ENCODE measurements at regions not wholly inside any gene's neighbourhood (a gene's known extent, or its start where the extent isn't known, plus 50 kb on each side); places are given as distances from the start of the nearest gene placed in this dataset.

GRCh38 chr7:12993025-12993424, 305.6 kb downstream of the ARL4A start:
- Histone ChIP-seq H3K4me2 (ENCODE audit: low read length) (no peak overlapping the region), H3K9ac (ENCODE audit: low read depth, low read length) (no peak overlapping the region), H3K4me3 (ENCODE audit: low read length) (no peak overlapping the region), H3K9me3 (replicated peaks; ENCODE audit: low read length) (no peaks in the 10 kb centered on the region), H3K4me1 (ENCODE audit: control insufficient read depth, insufficient read depth, low read length) (no peaks in the 10 kb centered on the region), H3K27me3 (ENCODE audit: control insufficient read depth, insufficient read depth, low read length) (no peaks in the 10 kb centered on the region), H3K36me3 (ENCODE audit: insufficient read depth, low read length) (no peaks in the 10 kb centered on the region)

GRCh38 chr7:12995912-12996469, 308.6 kb downstream of the ARL4A start:
- Histone ChIP-seq H3K9ac (ENCODE audit: low read depth, low read length) (no peak overlapping the region), H3K4me1 (ENCODE audit: control insufficient read depth, insufficient read depth, low read length) (no peaks in the 10 kb centered on the region), H3K36me3 (ENCODE audit: insufficient read depth, low read length) (no peaks in the 10 kb centered on the region), H3K4me3 (ENCODE audit: low read length) (no peak overlapping the region), H3K27me3 (ENCODE audit: control insufficient read depth, insufficient read depth, low read length) (no peaks in the 10 kb centered on the region), H3K4me2 (ENCODE audit: low read length) (no peak overlapping the region), H3K9me3 (replicated peaks; ENCODE audit: low read length) (no peaks in the 10 kb centered on the region)

GRCh38 chr7:13007331-13007730, 319.9 kb downstream of the ARL4A start:
- Histone ChIP-seq H3K9me3 (replicated peaks; ENCODE audit: low read length) (no peaks in the 10 kb centered on the region), H3K27me3 (ENCODE audit: control insufficient read depth, insufficient read depth, low read length) (no peaks in the 10 kb centered on the region), H3K4me3 (ENCODE audit: low read length) (no peak overlapping the region), H3K9ac (ENCODE audit: low read depth, low read length) (no peak overlapping the region), H3K36me3 (ENCODE audit: insufficient read depth, low read length) (no peaks in the 10 kb centered on the region), H3K4me1 (ENCODE audit: control insufficient read depth, insufficient read depth, low read length) (no peaks in the 10 kb centered on the region), H3K4me2 (ENCODE audit: low read length) (no peak overlapping the region)

- Histone ChIP-seq H3K36me3 (ENCODE audit: insufficient read depth, low read length) (no peaks in the 10 kb centered on the region), H3K9me3 (replicated peaks; ENCODE audit: low read length) (no peaks in the 10 kb centered on the region), H3K4me3 (ENCODE audit: low read length) (no peak overlapping the region), H3K4me2 (ENCODE audit: low read length) (no peak overlapping the region), H3K4me1 (ENCODE audit: control insufficient read depth, insufficient read depth, low read length) (no peaks in the 10 kb centered on the region), H3K27me3 (ENCODE audit: control insufficient read depth, insufficient read depth, low read length) (no peaks in the 10 kb centered on the region), H3K9ac (ENCODE audit: low read depth, low read length) (no peak overlapping the region)
Measured at GRCh38 chr7:13009517-13009916, 322.1 kb downstream of the ARL4A start.

- Histone ChIP-seq H3K9ac (ENCODE audit: low read depth, low read length) (no peak overlapping the region), H3K36me3 (ENCODE audit: insufficient read depth, low read length) (no peaks in the 10 kb centered on the region), H3K4me3 (ENCODE audit: low read length) (no peak overlapping the region)
Measured at GRCh38 chr7:13014011-13014410, 326.6 kb downstream of the ARL4A start.

GRCh38 chr7:13016036-13016581, 328.7 kb downstream of the ARL4A start:
- H3K4me3 ChIP-seq (ENCODE audit: low read length) = no peak overlapping the region
- no peaks in the 10 kb centered on the region for H3K9me3 ChIP-seq (replicated peaks; ENCODE audit: low read length)
- H3K4me2 ChIP-seq (ENCODE audit: low read length) = no peak overlapping the region

More at GRCh38 chr7:13014011-13014410, 326.6 kb downstream of the ARL4A start:
- peaks cover 17% of the 10 kb centered on the region for H3K4me1 ChIP-seq (ENCODE audit: control insufficient read depth, insufficient read depth, low read length)
- H3K9me3 ChIP-seq (replicated peaks; ENCODE audit: low read length) = no peaks in the 10 kb centered on the region
- no peaks in the 10 kb centered on the region for H3K27me3 ChIP-seq (ENCODE audit: control insufficient read depth, insufficient read depth, low read length)
- H3K4me2 ChIP-seq (ENCODE audit: low read length) = no peak overlapping the region

GRCh38 chr7:13016592-13017332, 329.3 kb downstream of the ARL4A start:
- Histone ChIP-seq H3K9me3 (replicated peaks; ENCODE audit: low read length) (no peaks in the 10 kb centered on the region), H3K27me3 (ENCODE audit: control insufficient read depth, insufficient read depth, low read length) (no peaks in the 10 kb centered on the region), H3K4me3 (ENCODE audit: low read length) (no peak overlapping the region), H3K9ac (ENCODE audit: low read depth, low read length) (no peak overlapping the region), H3K4me1 (ENCODE audit: control insufficient read depth, insufficient read depth, low read length) (peaks cover 17% of the 10 kb centered on the region), H3K4me2 (ENCODE audit: low read length) (peak overlapping the region; percentile 67), H3K36me3 (ENCODE audit: insufficient read depth, low read length) (no peaks in the 10 kb centered on the region)

More at GRCh38 chr7:13016036-13016581, 328.7 kb downstream of the ARL4A start:
- H3K36me3 ChIP-seq (ENCODE audit: insufficient read depth, low read length) = no peaks in the 10 kb centered on the region
- no peaks in the 10 kb centered on the region for H3K27me3 ChIP-seq (ENCODE audit: control insufficient read depth, insufficient read depth, low read length)
- peaks cover 17% of the 10 kb centered on the region for H3K4me1 ChIP-seq (ENCODE audit: control insufficient read depth, insufficient read depth, low read length)
- H3K9ac ChIP-seq (ENCODE audit: low read depth, low read length) = no peak overlapping the region

- Histone ChIP-seq H3K4me1 (ENCODE audit: control insufficient read depth, insufficient read depth, low read length) (peaks cover 17% of the 10 kb centered on the region), H3K4me3 (ENCODE audit: low read length) (peak overlapping the region; percentile 33), H3K36me3 (ENCODE audit: insufficient read depth, low read length) (no peaks in the 10 kb centered on the region), H3K9me3 (replicated peaks; ENCODE audit: low read length) (no peaks in the 10 kb centered on the region), H3K4me2 (ENCODE audit: low read length) (peak overlapping the region; percentile 67), H3K27me3 (ENCODE audit: control insufficient read depth, insufficient read depth, low read length) (no peaks in the 10 kb centered on the region), H3K9ac (ENCODE audit: low read depth, low read length) (no peak overlapping the region)
Measured at GRCh38 chr7:13017333-13017857, 330.0 kb downstream of the ARL4A start.

- Histone ChIP-seq H3K36me3 (ENCODE audit: insufficient read depth, low read length) (no peaks in the 10 kb centered on the region), H3K4me2 (ENCODE audit: low read length) (peak overlapping the region; percentile 67), H3K4me1 (ENCODE audit: control insufficient read depth, insufficient read depth, low read length) (peaks cover 17% of the 10 kb centered on the region), H3K27me3 (ENCODE audit: control insufficient read depth, insufficient read depth, low read length) (no peaks in the 10 kb centered on the region), H3K9ac (ENCODE audit: low read depth, low read length) (no peak overlapping the region), H3K9me3 (replicated peaks; ENCODE audit: low read length) (no peaks in the 10 kb centered on the region), H3K4me3 (ENCODE audit: low read length) (peak overlapping the region; percentile 33)
Measured at GRCh38 chr7:13017881-13018280, 330.4 kb downstream of the ARL4A start.

- no peak overlapping the region for H3K4me2 ChIP-seq (ENCODE audit: low read length)
- no peaks in the 10 kb centered on the region for H3K27me3 ChIP-seq (ENCODE audit: control insufficient read depth, insufficient read depth, low read length)
- no peaks in the 10 kb centered on the region for H3K36me3 ChIP-seq (ENCODE audit: insufficient read depth, low read length)
- no peak overlapping the region for H3K4me3 ChIP-seq (ENCODE audit: low read length)
- no peaks in the 10 kb centered on the region for H3K9me3 ChIP-seq (replicated peaks; ENCODE audit: low read length)
- H3K9ac ChIP-seq (ENCODE audit: low read depth, low read length) = no peak overlapping the region
- peaks cover 14% of the 10 kb centered on the region for H3K4me1 ChIP-seq (ENCODE audit: control insufficient read depth, insufficient read depth, low read length)
Measured at GRCh38 chr7:13021566-13022300, 334.3 kb downstream of the ARL4A start.

- Histone ChIP-seq H3K4me2 (ENCODE audit: low read length) (no peak overlapping the region), H3K9ac (ENCODE audit: low read depth, low read length) (no peak overlapping the region), H3K4me1 (ENCODE audit: control insufficient read depth, insufficient read depth, low read length) (no peaks in the 10 kb centered on the region)
Measured at GRCh38 chr7:13024121-13024674, 336.8 kb downstream of the ARL4A start.

More at GRCh38 chr7:13024121-13024674, 336.8 kb downstream of the ARL4A start:
- Histone ChIP-seq H3K36me3 (ENCODE audit: insufficient read depth, low read length) (no peaks in the 10 kb centered on the region), H3K4me3 (ENCODE audit: low read length) (no peak overlapping the region), H3K27me3 (ENCODE audit: control insufficient read depth, insufficient read depth, low read length) (no peaks in the 10 kb centered on the region), H3K9me3 (replicated peaks; ENCODE audit: low read length) (no peaks in the 10 kb centered on the region)
